ENCODE measurements at regions not wholly inside any gene's neighbourhood (a gene's known extent, or its start where the extent isn't known, plus 50 kb on each side); places are given as distances from the start of the nearest gene placed in this dataset.

- Histone ChIP-seq H2AFZ (ENCODE audit: low read length) (no peak overlapping the region), H3K9ac (ENCODE audit: extremely low read depth, insufficient read length, low read length) (no peak overlapping the region), H3K14ac (ENCODE audit: insufficient read depth, low read length) (no peak overlapping the region), H3K27me3 (ENCODE audit: insufficient read depth, low read length) (no peaks in the 10 kb centered on the region), H3K4ac (ENCODE audit: low read depth, low read length) (no peak overlapping the region), H2BK20ac (ENCODE audit: low read depth, low read length, poor library complexity, severe bottlenecking) (no peak overlapping the region), H4K91ac (ENCODE audit: insufficient read length, low read depth, low read length) (no peak overlapping the region), H3K4me1 (ENCODE audit: insufficient read depth, low read length) (no peaks in the 10 kb centered on the region), H2BK12ac (ENCODE audit: insufficient read length, low read depth, low read length) (no peak overlapping the region), H4K8ac (replicated peaks; ENCODE audit: insufficient read length, low read depth, low read length) (no peak overlapping the region), H4K20me1 (ENCODE audit: control insufficient read depth, insufficient read depth, insufficient read length) (no peaks in the 10 kb centered on the region), H2AK5ac (ENCODE audit: insufficient read length, low read length) (no peak overlapping the region), H2BK5ac (ENCODE audit: insufficient read length, low read length) (no peak overlapping the region), H2BK120ac (ENCODE audit: low read depth, low read length, poor library complexity, severe bottlenecking) (no peak overlapping the region), H3T11ph (ENCODE audit: low read length) (no peak overlapping the region), H3K23me2 (ENCODE audit: insufficient read length, low read depth, low read length, poor library complexity, severe bottlenecking) (no peaks in the 10 kb centered on the region), H3K79me2 (ENCODE audit: insufficient read depth, low read length) (no peaks in the 10 kb centered on the region), H3K27ac (ENCODE audit: insufficient read length, low read depth, low read length) (no peak overlapping the region), H3K23ac (ENCODE audit: insufficient read length, low read depth, low read length) (no peak overlapping the region), H4K5ac (ENCODE audit: insufficient read length, low read depth, low read length) (no peak overlapping the region), H3K79me1 (ENCODE audit: insufficient read depth, low read depth, low read length, poor library complexity, severe bottlenecking) (no peaks in the 10 kb centered on the region), H2BK15ac (ENCODE audit: low read depth, low read length) (no peak overlapping the region), H3K4me2 (ENCODE audit: insufficient read depth, insufficient read length, low read length) (no peak overlapping the region), H3K18ac (ENCODE audit: insufficient read length, low read depth, low read length) (no peak overlapping the region), H3K56ac (ENCODE audit: insufficient read length, low read depth, low read length) (no peak overlapping the region), H3K9me3 (ENCODE audit: control insufficient read depth, low read depth, low read length) (no peaks in the 10 kb centered on the region)
- H3K9me3 Mint-ChIP-seq, result no peaks in the 10 kb centered on the region
- H3K4me3 Mint-ChIP-seq, result no peak overlapping the region
- TF ChIP-seq CTCF (conservative IDR thresholded peaks at IDR 0.05), result no peak
- H3K27ac Mint-ChIP-seq, result no peak overlapping the region
- DNase-seq, result no peak
- H3K36me3 Mint-ChIP-seq (ENCODE audit: insufficient read depth in 1 of 3, low read depth in 3 of 3), result no peaks in the 10 kb centered on the region; a peak in 1 of 7 replicates
- H3K4me1 Mint-ChIP-seq, result peaks cover 0 to 4% of the 10 kb centered on the region in 2 experiments; a peak in 2 of 4 replicates
- no CpG with 5 or more reads among the region's 12 CpGs for WGBS (ENCODE audit: extremely low coverage, insufficient read length, low lambda C conversion rate)
- H3K27me3 Mint-ChIP-seq (ENCODE audit: low read depth), result peaks cover 2% of the 10 kb centered on the region; the same call in 1 of the 2 replicates
Measured at GRCh38 chr10:130800281-130800680, 511.2 kb downstream of the TCERG1L start.

Data from H9 (cell line).